ENCODE measurements at regions not wholly inside any gene's neighbourhood (a gene's known extent, or its start where the extent isn't known, plus 50 kb on each side); places are given as distances from the start of the nearest gene placed in this dataset.

DNA sequence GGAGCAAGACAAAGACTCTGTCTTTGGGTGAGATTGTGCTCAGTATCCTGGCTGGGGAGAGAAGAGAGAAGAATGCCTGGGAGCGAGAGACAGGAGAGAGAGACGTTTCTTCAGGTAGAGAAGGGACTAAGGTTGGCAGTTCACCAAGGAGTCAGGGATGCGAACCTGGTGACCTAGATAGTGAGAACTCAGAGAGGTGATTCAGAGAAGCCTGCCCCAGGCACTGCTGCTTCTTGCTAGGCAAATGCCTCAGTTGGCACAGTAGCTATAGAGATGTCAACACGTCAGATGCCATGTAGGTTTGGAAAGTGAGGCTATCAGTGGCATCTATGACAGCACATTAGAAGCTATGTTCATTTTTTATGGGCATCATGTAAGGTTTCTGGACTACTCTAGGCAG, 231.6 kb upstream of the VLDLR start:
- TF ChIP-seq ZFX (IDR thresholded peaks at IDR 0.05; ENCODE audit: borderline replicate concordance): no peak
- TF ChIP-seq, protein P1, sequence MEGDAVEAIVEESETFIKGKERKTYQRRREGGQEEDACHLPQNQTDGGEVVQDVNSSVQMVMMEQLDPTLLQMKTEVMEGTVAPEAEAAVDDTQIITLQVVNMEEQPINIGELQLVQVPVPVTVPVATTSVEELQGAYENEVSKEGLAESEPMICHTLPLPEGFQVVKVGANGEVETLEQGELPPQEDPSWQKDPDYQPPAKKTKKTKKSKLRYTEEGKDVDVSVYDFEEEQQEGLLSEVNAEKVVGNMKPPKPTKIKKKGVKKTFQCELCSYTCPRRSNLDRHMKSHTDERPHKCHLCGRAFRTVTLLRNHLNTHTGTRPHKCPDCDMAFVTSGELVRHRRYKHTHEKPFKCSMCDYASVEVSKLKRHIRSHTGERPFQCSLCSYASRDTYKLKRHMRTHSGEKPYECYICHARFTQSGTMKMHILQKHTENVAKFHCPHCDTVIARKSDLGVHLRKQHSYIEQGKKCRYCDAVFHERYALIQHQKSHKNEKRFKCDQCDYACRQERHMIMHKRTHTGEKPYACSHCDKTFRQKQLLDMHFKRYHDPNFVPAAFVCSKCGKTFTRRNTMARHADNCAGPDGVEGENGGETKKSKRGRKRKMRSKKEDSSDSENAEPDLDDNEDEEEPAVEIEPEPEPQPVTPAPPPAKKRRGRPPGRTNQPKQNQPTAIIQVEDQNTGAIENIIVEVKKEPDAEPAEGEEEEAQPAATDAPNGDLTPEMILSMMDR (IDR thresholded peaks at IDR 0.05): no peak

Measured in 22Rv1 (cell line).